GM21619 (cell line): ENCODE measurements at regions not wholly inside any gene's neighbourhood (a gene's known extent, or its start where the extent isn't known, plus 50 kb on each side); places are given as distances from the start of the nearest gene placed in this dataset.
"Not testable (repeated sequence)": the region's sequence is repeated elsewhere in the genome, so short reads cannot be mapped to it uniquely, and the experiment has no call there.

Experiments
- ATAC-seq: cut with Tn5 transposase; IDR thresholded peaks from one replicate; pipeline ENCODE4 v1.9.1; 2021; ENCODE audit not compliant: unreplicated experiment

DNA sequence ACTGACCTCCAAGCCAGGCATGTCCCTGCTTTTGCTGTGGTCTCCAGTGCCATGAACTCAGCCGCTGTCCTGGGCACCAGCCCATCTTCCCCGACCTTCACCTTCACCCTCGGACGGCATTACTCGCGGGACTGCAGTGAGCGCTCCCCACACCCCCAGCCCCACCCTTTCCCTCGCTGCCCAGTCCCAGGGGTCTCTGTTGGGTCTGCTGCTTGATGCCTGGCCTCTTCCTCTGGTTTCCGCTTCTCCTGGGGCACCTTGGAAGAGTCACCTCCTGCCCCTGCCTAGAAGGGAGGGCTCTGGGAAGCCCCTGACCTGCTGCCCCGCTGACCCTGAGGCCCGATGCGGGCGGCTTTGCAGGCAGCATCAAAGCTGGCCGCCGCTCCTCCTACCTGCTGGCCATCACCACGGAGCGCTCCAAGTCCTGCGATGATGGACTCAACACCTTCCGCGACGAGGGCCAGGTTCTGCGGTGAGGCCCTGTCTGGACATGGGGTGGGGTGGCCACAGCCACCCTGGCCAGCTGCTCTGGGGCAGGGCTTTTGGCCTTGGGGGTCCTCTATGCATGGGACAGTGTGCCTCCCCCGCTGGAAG is 102.3 kb downstream of the ZNF267 start:
- ATAC-seq = not testable (repeated sequence)

DNA sequence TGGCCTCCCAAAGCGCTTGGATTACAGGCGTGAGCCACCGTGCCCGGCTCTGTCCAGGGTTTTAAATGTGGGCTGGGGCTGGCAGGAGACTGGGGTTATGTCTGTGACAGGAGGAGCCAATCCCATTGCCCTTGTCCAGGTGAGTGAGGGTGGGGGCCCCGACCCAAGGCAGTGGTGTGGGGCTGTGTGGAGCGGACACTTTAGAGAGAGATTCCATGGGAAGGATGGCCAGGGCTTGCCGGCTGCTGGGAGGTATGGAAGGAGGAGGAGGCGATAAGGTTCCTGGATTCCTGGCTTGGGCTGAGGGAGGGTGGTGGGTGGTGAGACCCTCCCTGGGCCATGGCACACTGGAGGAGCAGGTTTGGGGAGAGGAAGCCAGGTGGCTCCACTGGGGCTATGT is 104.9 kb downstream of the ZNF267 start:
- not testable (repeated sequence) for ATAC-seq

DNA sequence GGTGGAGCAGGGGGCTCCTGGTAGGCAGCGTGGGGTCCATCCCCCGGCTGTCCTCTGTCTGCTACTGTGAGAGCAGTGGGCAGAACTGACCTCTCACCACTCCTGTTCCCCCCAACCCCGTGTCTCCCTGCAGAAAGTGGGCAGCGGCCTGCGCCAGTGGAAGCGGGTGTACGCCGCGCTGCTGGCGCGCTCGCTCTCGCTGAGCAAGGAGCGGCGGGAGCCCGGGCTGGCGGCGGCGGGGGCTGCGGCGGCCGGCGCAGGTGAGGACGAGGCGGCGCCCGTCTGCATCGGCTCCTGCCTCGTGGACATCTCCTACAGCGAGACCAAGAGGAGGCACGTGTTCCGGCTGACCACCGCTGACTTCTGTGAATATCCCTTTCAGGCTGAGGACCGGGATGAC is 108.1 kb downstream of the ZNF267 start:
- ATAC-seq = not testable (repeated sequence)

DNA sequence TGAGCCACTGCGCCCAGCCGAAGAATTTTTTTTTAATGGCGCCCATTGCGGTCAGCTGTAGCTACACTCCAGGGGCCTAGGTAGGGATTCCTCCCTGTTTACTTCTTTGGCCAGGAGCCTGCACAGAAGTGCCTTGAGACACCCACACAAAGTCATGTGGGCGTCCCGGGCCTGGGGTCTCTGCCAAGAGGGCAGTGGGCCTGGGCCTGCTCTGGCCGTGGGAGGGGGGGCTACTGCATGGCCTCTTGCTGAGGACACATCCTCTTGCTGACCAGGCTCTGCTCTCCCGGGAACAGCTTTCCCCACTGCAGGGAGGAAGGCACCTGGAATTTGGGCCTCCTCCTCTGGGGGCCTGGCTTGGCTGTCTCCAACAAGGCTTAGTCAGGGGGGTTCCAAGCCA is 109.4 kb downstream of the ZNF267 start:
- ATAC-seq = not testable (repeated sequence)

DNA sequence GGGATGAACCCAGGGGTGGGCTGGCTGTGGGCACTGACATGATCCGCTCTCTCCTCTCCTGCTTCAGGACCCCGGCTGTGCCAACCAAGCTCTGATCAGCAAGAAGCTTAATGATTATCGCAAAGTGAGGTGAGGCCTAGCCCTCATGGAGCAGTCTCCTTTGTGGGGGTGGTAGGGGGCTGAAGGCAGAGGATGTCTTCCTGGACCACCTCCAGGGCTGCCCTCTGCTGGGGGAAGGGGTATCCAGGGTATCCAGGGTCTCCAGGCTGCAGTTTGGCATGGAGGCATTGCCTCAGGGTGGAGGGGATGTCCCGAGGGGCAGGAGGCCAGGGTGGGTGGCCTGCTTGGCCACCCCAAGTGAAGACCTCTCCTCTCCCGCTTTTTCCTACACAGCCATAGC is 110.1 kb downstream of the ZNF267 start:
- not testable (repeated sequence) for ATAC-seq

DNA sequence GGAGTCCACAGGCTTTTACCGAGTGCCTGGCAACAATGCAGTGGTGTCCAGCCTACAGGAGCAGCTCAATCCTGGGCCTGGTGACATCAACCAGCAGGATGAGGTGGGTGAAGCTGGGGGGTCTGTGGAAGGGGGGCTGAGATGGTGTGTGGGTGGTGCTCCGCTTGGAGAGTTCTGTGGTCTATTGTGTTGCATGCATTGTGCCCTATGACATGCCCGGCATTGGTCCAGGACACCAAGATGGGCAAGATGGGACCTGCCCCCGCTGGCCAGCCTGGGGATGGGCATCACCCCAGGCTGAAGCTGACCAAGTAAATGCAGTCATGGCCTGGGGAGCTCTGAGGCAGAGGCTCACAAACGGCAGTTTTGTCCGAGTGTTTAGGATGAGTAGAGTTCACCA is 113.3 kb downstream of the ZNF267 start:
- ATAC-seq = not testable (repeated sequence)

DNA sequence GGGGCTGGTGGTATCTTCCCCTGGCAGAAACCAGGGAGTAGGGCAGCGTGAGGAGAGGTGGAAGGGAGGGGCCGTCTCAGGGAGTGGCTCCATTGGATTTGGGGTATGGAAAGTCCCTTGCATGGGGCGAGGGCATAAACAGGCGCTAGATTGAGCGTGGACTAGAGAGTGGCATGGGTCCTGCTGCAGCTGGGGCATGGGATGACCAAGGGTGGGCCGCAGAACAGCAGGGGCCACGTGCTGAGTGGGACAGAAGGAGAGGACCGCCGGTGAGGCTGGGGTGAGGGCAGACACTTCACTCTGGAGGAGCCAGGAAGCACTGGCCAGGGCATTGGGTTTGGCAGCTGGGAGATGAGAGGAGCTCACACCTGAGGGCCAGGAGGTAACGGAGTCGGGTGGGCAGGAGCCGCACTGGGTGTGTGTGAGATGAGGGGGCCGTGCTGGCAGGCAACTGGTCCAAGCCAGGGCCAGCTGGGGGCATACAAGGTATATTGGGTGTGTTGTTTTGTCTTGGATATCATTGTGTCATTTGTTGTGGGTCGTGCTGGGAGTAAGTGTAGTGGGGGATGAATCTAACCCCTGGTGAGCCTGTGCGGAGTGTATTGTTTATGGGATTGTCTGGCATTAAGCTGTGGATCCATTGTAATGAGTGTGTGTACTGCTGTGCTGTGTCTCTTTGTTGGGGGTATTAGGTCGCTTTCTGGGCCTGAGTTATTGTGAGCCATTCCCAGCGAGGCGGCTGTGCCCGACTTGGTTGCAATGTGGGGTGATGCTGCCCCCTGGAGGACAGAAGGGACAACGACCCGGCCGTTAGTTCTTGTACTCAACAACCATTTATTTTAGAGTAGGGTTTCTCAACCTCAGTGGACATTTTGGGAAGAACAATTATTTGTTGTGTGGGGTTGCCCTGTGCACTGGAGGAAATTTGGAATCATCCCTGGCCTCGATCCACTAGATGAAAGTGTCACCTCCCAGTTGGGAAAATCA is 115.3 kb downstream of the ZNF267 start:
- ATAC-seq = peak; percentile 47

DNA sequence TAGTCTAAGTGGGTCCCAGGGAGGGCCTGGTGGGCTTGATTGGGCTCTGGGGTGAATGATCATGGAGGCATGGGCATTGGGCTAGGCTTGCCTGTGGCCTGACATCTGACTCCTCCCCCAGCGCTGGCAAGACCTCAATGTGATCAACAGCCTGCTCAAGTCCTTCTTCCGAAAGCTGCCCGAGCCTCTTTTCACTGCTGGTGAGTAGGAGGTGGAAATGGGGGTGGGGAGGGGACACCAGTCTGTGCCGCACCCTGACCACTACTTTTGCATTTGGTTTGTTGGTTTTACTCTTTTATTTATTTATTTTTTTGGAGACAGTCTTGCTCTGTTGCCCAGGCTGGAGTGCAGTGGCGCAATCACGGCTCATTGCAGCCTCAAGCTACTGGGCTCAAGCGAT is 116.7 kb downstream of the ZNF267 start:
- not testable (repeated sequence) for ATAC-seq

DNA sequence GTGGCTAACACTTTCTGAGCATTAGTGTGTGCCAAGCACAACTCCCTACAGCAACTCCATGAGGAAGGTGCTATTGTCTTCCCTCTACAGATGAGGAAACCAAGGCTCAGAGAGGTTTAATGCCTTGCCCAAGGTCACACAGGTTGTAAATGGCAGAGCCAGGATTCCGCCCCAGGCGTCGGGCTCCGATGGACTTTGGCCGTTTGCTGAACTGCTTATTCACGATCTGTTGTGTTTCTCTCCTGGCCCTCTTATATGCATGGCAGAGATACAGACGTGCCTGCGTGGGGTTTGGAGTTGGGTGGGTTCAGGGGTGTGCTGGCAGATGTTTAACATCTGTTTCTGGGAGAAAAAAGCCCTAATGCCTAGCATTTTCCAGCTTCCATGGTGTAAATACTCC is 117.4 kb downstream of the ZNF267 start:
- ATAC-seq = not testable (repeated sequence)

DNA sequence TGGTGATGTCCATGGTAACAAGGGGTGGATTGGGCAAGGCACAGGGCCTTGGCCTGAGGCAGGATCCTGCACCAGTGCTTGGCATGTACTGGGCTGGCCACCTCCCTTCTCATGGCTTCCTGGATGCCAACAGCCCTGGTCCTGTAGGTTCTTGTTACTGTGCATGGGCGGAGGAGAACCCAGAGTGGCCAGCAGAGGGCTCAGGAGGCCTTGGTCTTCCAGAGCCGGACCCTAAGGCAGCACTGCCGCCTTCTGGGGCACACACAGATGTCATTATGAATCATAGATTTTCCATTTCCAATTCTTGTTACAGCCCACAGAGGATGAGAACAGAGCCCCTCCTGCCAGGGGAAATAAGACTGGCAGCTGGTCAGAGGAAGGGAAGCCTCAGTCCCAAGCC is 122.7 kb downstream of the ZNF267 start:
- ATAC-seq = not testable (repeated sequence)

DNA sequence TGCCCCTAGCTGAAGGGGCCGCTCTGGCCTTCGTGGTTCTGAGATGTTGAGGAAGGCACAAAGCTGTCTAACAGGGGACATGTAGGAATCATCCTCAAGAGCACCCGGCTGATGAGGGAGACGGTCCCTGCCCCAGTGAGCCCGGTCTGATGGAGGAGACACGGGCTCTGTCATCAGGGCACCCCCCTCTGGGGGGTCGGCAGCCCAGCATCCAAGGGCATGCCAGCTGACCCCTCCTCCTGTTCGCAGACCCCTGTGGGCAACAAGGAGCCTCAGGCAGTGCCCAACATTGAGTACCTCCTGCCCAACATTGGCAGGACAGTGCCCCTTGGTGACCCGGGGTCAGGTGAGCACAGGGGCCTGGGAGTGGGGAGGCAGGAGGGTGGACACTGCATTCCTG is 128.9 kb downstream of the ZNF267 start:
- not testable (repeated sequence) for ATAC-seq

DNA sequence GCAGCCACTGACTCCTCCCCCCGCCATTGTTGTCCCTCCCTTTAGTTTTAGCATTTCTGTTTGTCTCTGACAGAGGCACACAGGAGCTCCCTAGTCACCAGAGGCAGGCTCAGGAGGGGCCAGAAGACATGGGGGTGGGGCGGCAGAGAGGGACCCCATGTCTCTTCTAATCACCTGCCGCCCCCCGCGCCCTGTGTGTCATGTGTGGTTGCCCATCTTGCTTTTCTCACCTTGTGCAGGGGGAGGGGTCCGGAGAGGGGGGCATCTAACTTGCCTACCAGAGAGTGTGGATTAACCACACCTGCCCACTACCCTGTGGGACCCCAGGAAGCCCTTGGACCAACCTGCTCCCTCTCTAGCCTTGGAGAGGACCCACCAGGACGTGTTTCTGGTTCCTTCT is 130.2 kb downstream of the ZNF267 start:
- ATAC-seq = not testable (repeated sequence)

DNA sequence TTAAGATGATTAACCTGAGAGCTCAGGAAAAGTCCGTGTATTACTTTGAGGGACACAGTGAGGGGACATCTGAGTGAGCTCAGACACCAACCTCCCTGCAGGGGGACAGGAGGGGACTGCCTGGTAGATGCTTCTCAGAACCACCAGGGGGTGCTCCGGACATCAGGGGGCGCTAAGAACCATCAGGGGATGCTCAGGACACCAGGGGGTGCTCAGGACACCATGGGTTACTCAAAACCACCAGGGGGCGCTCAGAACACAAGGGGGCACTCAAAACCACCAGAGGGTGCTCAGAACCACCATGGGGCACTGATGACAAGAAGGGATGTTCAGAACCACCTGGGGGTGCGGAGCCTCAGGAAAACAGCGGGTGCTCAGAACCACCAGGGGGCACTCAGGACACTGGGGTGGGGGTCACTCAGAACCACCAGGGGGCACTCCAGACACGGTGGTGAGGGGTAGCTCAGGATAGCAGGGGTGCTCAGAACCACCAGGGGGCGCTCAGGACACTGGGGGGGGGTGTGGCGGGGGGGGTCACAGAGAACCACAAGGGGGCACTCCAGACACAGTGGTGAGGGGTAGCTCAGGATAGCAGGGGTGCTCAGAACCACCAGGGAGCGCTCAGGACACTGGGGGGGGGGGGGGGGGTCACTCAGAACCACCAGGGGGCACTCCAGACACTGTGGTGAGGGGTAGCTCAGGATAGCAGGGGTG is 165.3 kb downstream of the ZNF267 start:
- ATAC-seq = not testable (repeated sequence)

DNA sequence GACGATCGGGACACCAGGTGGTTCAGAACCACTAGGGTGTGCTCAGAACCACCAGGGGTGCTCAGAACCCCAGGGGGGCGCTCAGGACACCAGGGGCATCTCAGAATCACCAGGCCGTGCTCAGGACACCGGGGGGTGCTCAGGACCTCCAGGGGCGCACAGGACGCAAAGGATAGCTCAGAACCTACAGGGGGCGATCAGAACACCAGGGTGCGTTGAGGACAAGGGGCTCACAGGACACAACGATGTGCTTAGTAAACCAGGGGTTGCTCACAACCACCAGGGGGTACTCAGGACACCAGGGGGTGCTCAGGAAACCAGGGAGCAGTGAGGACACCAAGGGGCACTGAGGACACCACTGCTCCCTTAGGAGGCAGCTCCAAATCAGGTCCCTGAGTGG is 166.3 kb downstream of the ZNF267 start:
- not testable (repeated sequence) for ATAC-seq

DNA sequence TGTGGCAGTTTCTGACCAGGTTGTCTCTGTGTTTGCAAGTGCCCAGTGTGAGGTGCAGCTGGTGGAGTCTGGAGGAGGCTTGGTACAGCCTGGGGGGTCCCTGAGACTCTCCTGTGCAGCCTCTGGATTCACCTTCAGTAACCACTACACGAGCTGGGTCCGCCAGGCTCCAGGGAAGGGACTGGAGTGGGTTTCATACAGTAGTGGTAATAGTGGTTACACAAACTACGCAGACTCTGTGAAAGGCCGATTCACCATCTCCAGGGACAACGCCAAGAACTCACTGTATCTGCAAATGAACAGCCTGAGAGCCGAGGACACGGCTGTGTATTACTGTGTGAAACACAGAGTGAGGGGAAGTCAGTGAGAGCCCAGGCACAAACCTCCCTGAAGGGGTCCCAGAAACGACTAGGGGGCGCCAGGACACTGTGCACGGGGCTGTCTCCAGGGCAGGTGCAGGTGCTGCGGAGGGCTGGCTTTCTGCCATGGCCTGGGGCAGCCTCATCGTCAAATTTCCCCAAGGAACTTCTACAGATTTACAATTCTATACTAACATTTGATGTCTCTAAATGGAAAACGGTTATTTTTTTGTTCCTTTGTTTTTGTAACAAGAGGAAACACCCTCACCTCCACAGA is 187.0 kb upstream of the TP53TG3D start:
- not testable (repeated sequence) for ATAC-seq

DNA sequence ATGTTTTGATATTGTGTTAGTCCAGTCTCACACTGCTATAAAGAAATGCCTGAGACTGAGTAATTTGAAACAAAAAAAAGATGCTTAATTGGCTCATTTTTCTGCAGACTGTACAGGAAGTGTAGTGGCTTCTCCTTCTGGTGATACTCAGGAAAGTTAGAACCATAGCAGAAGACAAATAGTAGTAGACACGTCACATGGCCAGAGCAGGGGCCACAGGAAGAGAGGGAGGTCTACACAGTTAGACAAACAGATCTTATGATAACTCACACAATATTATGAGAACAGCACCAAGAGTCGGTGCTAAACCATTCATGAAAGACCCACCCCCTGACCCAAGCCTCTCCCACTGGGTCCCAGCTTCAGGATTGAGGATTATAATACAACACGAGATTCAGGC is 181.5 kb upstream of the TP53TG3D start:
- ATAC-seq = not testable (repeated sequence)

DNA sequence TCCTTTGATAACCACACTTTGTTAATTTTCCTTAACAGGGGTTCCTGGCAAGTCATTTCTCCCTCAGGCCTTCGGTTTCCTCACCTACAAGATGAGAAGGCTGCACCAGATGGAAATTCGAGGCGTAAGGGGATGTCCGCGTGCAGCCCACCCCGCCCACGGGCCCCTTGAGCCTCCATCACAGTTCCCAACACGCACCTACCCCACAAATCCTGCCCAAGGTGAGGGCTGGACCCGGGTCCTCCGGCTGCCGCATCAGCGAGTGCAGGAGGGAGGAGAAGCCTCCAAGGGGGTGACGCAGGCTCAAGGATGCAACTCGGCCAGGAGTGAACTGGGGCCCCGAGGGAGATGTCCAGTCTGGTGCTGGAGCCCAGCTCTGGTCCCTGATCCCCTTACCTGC is 169.2 kb upstream of the TP53TG3D start:
- ATAC-seq = not testable (repeated sequence)

DNA sequence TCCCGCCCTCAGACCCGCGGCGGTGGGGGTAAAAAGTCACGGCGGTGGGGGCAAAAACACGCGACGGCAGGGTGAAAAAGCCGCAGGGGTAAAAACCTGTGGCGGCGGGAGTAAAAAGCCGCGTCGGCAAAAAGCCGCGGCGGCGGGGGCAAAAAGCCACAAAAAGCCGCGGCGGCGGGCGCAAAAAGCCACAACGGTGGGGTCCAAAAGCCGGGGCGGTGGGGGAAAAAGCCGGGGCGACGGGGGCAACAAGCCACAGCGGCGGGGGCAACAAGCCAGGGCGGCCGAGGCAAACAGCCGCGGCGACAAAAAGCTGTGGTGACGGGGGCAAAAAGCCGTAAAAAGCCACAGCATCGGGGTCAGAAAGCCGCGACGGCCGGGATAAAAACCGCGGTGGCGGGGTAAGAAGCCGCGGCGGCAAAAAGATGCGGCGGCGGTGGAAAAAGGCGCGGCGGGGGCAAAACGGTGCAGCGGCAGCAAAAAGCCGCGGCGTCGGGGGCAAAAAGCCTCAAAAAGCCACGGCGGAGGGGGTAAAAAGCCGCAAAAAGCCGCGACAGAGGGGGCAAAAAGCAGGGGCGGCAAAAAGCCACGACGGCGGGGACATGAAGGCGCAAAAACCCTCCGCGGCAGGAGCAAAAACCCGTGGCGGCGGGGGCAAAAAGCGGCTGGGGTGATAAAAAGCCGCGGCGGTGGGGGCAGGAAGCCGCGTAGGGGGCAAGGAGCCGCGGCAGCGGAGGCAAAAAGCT is 168.3 kb upstream of the TP53TG3D start:
- ATAC-seq = not testable (repeated sequence)

DNA sequence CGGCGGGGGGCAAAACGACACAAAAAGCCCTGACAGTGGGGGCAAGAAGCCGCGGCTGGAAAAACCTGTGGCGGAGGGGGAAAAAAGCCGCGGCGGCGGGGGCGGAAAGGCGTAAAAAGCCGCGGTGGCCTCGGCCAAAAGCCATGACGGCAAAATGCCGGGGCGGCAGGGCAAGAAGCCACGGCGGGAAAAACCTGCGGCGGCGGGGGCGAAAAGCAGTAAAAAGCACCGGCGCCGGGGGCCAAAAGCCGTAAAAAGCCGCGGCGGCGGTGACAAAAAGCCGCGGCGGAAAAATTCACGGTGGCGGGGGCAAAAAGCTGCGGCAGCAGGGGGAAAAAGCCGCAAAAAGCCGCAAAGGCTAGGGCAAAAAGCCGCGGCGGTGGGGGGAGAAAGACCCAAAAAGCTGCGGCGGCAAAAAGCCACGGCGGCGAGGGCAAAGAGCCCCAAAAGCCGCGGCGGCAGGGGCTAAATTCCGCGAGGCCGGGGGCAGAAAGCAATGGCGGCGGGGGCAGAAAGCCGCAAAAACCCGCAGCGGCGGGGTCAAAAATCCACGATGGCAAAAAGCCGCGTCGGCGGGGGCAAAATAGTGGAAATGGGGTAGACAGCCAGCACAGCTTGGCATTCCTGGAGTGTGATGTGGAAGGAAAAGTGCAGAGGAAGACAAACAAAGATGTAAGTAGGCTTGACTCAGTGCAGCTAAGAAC is 167.5 kb upstream of the TP53TG3D start:
- ATAC-seq = not testable (repeated sequence)

DNA sequence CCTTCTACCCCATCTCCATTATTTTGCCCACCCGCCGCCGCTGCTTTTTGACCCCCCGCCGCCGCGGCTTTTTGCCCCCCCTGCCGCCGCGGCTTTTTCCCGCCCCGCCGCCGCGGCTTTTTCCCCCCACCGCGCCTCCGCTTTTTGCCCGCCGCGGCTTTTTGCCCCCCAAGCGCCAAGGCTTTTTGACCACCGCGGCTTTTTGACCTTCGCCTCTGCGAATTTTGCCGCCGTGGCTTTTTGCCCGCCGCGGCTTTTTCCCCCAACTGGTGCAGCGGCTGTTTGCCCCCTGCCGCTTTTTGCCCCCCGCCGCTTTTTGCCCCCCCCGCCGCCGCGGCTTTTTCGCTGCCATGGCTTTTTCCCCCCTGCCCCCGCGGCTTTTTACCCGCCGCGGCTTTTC is 137.5 kb upstream of the TP53TG3D start:
- not testable (repeated sequence) for ATAC-seq
